ENCODE measurements at regions not wholly inside any gene's neighbourhood (a gene's known extent, or its start where the extent isn't known, plus 50 kb on each side); places are given as distances from the start of the nearest gene placed in this dataset.

- TF ChIP-seq POLR2A (IDR thresholded peaks at IDR 0.05) (no peak), CTCF (IDR thresholded peaks at IDR 0.05) (no peak)
Observed at GRCh38 chr7:106543221-106543757, 117.7 kb downstream of the CCDC71L start.

Data from body of pancreas (tissue), 4 donors.